ENCODE measurements at regions not wholly inside any gene's neighbourhood (a gene's known extent, or its start where the extent isn't known, plus 50 kb on each side); places are given as distances from the start of the nearest gene placed in this dataset.

GRCh38 chr1:29398431-29398830, 162.1 kb downstream of the PTPRU start:
- no peak overlapping the region for H3K27ac ChIP-seq (ENCODE audit: low read depth in 1 of 2, low read length in 1 of 2)
- H3K9ac ChIP-seq (ENCODE audit: insufficient read depth in 1 of 2, low read length in 2 of 2), result no peak overlapping the region
- WGBS, 2 donors, result 46 to 67% methylated on average over 3 of the region's 3 CpGs
- peaks cover 0 to 9% (median 0%) of the 10 kb centered on the region in 5 donors for H3K4me1 ChIP-seq (ENCODE audit: control insufficient read depth in 5 of 5, insufficient read depth in 5 of 5, low read length in 5 of 5)
- no peak for TF ChIP-seq CTCF (IDR thresholded peaks at IDR 0.05; ENCODE audit: control extremely low read depth, extremely low read depth)
- H3K9me3 ChIP-seq (ENCODE audit: control insufficient read depth in 4 of 4, insufficient read depth in 3 of 4, low read length in 3 of 4), result peaks cover 0 to 3% (median 0%) of the 10 kb centered on the region in 4 donors
- H3K4me3 ChIP-seq, result no peak overlapping the region
- DNase-seq (no peak), ATAC-seq (ENCODE audit: insufficient read depth, low FRiP score) (peak; percentile 75)
- H3K36me3 ChIP-seq (ENCODE audit: control insufficient read depth in 4 of 4, insufficient read depth in 4 of 4, low read length in 4 of 4), result no peaks in the 10 kb centered on the region
- no peaks in the 10 kb centered on the region for H3K27me3 ChIP-seq (ENCODE audit: control insufficient read depth in 3 of 3, insufficient read depth in 3 of 3, low read length in 2 of 3)

DNA sequence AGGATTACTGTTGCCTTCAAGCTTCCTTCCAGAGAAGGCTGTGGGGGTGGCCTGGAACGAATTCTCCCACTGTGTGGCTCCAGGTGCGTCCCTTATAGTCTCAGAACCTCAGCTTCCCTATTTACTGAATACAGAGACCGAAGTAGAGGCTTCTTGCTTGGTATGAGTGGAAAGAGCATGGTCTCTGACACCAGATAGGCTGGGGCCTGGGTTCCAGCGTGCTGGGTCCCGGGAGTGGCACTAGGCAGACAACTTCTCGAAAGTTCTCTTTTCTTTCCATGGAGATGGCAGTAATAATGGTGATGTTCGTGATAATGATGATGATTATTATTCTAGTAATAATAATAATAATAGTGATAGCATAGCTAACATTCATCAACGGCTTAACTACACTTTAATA, 161.7 kb downstream of the PTPRU start:
- TF ChIP-seq CTCF (IDR thresholded peaks at IDR 0.05; ENCODE audit: control extremely low read depth, extremely low read depth), result no peak
- ATAC-seq (ENCODE audit: insufficient read depth, low FRiP score) (no peak), DNase-seq (no peak)
- no peaks in the 10 kb centered on the region for H3K27me3 ChIP-seq (ENCODE audit: control insufficient read depth in 3 of 3, insufficient read depth in 3 of 3, low read length in 2 of 3)
- no peak overlapping the region for H3K27ac ChIP-seq (ENCODE audit: low read depth in 1 of 2, low read length in 1 of 2)
- no peaks in the 10 kb centered on the region for H3K36me3 ChIP-seq (ENCODE audit: control insufficient read depth in 4 of 4, insufficient read depth in 4 of 4, low read length in 4 of 4)
- H3K9ac ChIP-seq (ENCODE audit: insufficient read depth in 1 of 2, low read length in 2 of 2), result no peak overlapping the region
- no peak overlapping the region for H3K4me3 ChIP-seq
- H3K4me1 ChIP-seq (ENCODE audit: control insufficient read depth in 5 of 5, insufficient read depth in 5 of 5, low read length in 5 of 5), result peaks cover 0 to 9% (median 0%) of the 10 kb centered on the region in 5 donors
- H3K9me3 ChIP-seq (ENCODE audit: control insufficient read depth in 4 of 4, insufficient read depth in 3 of 4, low read length in 3 of 4), result peaks cover 0 to 3% (median 0%) of the 10 kb centered on the region in 4 donors
- 88 to 90% methylated on average over 8 of the region's 8 CpGs for WGBS, 2 donors

- H3K4me3 ChIP-seq, result no peak overlapping the region
- TF ChIP-seq CTCF (IDR thresholded peaks at IDR 0.05; ENCODE audit: control extremely low read depth, extremely low read depth), result no peak
- H3K9me3 ChIP-seq (ENCODE audit: control insufficient read depth in 4 of 4, insufficient read depth in 3 of 4, low read length in 3 of 4), result peaks cover 0 to 3% (median 0%) of the 10 kb centered on the region in 4 donors
- no peaks in the 10 kb centered on the region for H3K27me3 ChIP-seq (ENCODE audit: control insufficient read depth in 3 of 3, insufficient read depth in 3 of 3, low read length in 2 of 3)
- DNase-seq (no peak), ATAC-seq (ENCODE audit: insufficient read depth, low FRiP score) (no peak)
- peaks cover 0 to 9% (median 0%) of the 10 kb centered on the region in 5 donors for H3K4me1 ChIP-seq (ENCODE audit: control insufficient read depth in 5 of 5, insufficient read depth in 5 of 5, low read length in 5 of 5)
- H3K36me3 ChIP-seq (ENCODE audit: control insufficient read depth in 4 of 4, insufficient read depth in 4 of 4, low read length in 4 of 4), result no peaks in the 10 kb centered on the region
- H3K27ac ChIP-seq (ENCODE audit: low read depth in 1 of 2, low read length in 1 of 2), result no peak overlapping the region
- 49 to 63% methylated on average over 1 of the region's 1 CpG for WGBS, 2 donors
- no peak overlapping the region for H3K9ac ChIP-seq (ENCODE audit: insufficient read depth in 1 of 2, low read length in 2 of 2)
These were observed 160.9 kb downstream of the PTPRU start for GRCh38 chr1:29397256-29397590.
